RCC 7860 (cell line): ENCODE measurements at regions not wholly inside any gene's neighbourhood (a gene's known extent, or its start where the extent isn't known, plus 50 kb on each side); places are given as distances from the start of the nearest gene placed in this dataset.
"Not testable (repeated sequence)": the region's sequence is repeated elsewhere in the genome, so short reads cannot be mapped to it uniquely, and the experiment has no call there.

Experiments
- DNase-seq: peaks from one replicate; pipeline ENCODE4 v3.0.0-alpha.2; 2015; ENCODE audit warnings: low spot score
- FAIRE-seq: peaks from 2 replicates; lab custom pipeline; 2012; peaks lifted over from hg19 to GRCh38; lab: Jason Lieb, UNC

DNA sequence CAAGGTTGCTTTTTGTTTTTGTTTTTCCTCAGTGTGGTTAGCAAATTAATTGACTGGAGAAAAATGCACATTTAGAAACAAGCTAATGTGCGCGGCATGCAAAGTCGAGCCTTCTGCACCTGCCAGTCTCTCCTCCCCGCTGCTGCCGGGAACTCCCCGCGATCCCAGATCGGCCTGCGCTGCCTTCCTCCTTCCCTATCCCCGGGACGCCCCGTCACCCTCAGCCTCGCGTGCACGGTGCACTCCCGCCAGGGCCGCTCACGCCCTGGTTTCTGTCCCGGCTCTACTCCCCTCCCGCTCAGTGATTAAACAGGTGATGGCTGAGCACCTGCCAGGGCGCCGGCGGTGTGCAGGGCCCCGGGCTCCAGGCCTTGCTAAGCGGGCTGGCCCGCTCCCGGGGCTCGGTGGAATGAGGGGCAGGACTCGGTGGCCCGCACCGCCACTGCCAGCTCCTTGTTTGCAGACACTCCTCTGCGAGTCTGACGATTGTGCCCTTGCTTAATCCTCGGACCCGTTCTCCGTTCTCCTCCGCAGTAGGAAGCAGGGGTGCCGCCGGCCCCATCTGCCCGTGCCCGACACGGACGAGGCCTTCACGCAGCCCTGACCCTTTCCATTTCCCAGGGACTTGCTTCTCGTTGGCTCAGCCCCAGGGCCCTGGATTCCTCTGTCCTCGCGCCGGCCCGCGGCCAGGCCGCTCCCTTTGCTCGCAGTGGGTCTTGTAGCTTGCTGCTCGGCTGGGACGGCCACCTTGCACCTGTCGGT lies 143.4 kb downstream of the TRIML1 start:
- no peak for DNase-seq
- no peak for FAIRE-seq

DNA sequence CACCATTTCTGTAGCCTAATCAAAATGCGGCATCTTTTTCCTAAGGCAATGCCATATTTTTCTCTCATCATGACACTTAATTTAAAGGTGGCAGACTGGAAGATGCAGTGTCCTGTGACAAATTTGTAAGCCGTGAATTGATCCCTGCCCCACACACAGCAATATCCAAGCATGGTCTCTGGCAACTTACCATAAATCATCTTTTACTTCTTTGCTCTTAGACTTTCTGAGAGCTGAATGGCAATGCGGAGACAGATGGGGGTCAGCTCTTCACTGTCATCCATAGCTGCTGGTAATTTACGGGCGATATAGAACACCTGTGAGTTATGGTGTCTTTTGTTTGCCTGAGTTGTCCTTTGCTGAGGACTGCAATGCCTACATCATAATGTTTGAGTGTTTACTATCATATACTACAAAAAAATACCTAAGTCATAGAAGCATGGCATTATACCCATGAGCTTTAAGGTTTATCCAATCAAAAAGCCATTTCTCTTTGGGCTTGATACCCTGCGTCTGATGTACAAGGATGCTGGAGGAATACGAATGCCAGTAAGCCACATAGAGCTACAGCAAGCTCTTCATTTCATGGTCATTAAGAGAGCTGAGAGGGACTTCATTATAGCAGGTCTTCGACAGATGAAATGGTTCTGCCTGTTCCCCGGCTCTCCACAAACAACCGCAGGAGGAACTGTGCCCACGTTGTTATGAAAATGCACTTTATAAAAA lies 148.1 kb downstream of the TRIML1 start:
- FAIRE-seq (no peak), DNase-seq (no peak)

DNA sequence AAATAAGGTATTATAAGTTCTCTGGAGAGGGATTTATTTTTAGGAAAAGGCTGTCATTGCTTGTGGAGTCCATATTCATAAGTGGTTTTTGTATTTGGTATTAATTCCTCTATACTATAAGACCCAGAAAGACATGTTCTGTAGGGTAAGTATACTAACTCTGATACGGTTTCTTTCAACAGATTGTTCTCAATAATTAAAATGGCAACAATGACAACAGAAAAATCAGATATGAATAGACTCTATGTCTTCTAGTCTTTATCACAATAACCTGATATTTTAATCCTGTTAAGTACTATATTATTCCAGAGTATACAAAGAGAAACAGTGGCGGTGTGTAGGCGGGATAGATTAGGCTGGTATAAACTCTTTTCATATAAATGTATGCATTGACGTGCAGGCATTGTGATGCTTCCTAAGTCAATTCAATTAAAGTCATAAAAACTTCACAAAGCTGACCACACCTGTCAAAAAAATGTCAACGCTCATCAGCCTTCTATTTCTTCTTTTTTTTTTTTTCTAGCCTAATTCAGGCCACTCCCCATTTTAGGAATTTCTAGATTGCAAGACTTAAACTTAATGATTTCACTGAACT lies 150.4 kb downstream of the TRIML1 start:
- FAIRE-seq (no peak), DNase-seq (no peak)

DNA sequence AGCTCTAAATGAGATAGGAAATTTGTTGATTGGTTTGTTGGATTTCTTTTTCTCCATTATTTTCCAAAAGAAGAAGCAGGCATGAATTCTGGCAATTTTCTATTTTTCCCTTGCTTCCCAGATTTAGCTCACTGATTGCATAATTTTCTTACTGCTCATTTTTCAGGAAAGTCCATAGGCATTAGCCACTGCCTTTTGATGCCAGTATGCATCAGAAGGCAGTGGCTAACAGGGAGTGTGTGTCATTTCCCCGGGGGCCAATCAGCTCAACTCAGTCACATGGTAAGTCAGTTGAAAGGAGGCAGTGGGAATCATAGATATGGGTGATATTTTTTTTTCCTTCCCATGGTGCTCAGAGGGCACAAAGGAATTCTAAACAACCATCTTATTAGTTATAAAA lies 156.7 kb downstream of the TRIML1 start:
- DNase-seq: no peak
- FAIRE-seq: no peak

DNA sequence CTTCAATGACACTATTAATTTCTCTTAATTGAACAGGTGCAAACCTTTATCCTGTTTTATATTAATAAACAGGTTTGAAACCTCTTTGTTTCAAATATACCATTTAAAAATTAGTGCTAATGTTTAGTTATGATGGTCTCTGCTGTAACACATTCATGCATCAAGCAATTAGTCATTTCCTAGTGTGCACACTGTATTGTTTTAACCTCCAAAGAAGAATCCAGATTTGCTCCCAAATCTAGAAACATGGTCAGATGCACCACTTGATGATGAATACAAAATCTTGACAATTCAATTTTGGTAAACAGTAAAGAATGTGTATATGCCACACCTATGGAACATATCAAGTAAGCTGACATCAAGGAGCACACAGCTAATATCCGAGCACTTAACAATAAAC lies 157.1 kb downstream of the TRIML1 start:
- DNase-seq (no peak), FAIRE-seq (no peak)

DNA sequence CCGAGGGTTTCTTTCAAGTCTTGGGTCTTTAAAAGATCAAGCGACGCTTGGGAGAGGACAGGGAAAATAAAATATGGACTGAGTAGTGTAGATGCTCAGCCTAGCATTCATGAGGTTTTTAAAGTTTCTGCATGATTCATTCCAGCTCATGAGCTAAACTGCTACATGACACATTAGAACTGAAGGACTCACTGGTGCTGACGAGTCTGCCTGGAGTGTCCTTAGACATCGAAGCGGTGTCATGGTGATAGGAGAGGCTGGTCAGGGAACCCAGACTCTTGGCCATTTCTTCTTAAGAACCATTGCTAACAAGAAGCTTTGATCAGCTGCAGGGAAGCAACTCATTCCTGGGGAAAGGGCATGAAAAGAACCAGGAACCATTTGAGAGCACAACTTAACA lies 158.6 kb downstream of the TRIML1 start:
- DNase-seq: peak; percentile 36
- FAIRE-seq: no peak

DNA sequence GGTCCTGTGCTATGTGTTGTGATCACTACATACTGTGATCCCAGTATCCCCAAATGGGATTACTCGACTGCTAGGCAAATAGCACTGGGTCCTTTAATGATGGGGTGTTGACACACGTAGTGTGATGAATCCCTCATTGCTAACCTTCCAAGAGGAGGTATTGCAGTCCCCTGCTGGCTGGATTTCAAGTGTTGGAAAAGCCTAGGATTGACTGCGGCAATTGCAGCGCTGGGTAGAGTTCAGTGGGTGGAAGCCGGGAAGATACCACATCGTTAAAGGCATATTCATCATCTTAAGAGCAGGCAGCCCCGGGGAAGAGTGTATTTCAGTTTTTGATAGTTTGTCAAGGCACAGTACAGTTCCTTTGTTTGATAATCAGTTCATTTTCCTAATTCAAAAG lies 159.9 kb downstream of the TRIML1 start:
- FAIRE-seq (no peak), DNase-seq (no peak)

DNA sequence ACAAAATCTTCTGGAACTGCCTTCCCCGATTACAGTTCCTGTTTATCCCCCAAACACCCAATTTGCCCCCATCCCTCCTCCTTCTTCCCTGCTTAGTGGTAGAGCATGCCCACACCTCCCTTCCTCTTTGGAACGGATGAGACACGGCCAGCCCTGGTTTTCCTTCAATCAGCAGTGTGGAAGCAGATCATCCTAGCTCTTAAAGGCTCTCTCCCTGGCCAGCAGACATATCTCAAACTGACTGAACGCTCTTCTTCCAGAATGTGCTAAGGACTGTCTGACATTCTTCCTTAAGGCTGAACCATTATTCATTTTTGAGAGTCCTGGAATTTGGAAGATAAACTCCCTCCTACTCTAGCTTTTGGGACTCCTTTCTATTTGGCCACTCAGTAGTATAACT lies 161.1 kb downstream of the TRIML1 start:
- no peak for DNase-seq
- FAIRE-seq: no peak

DNA sequence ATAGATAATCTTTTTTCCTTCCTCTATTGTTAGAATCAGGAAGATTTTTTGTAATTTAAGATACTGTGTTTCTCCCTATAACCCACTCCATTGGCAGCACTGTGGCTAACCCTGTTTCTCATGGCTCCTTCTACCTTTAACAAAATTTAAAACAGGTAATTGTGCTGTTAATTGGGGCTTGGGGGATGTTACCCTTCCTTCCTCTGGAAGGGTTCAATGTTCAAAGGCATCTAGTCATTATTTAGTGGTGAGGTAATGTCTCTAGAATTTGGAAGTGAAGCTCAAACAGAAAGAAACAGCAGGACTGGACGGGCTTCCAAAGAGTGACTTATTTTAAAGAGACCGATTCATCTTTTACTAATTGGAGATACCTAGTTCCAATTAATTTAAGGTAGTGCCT lies 166.4 kb downstream of the TRIML1 start:
- FAIRE-seq: no peak
- DNase-seq: no peak

DNA sequence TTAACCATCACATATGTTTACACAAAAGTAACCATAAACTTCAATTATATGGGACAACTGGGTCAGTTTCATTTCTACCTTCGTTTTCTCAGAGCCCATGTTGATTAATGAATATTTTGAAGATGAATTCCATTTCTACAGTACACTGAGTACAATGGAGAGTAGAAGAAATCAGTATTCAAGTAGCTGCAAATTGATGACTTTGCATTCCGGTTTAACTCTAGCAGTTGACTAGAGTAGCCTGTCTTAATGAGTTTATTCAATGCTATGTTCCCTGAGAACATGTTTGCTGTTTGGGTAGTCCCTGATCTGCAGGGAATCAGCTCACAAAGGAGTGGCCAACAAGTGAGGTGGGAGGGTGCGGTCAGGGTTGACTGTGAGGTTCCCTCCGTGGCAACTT lies 168.3 kb downstream of the TRIML1 start:
- no peak for FAIRE-seq
- no peak for DNase-seq

DNA sequence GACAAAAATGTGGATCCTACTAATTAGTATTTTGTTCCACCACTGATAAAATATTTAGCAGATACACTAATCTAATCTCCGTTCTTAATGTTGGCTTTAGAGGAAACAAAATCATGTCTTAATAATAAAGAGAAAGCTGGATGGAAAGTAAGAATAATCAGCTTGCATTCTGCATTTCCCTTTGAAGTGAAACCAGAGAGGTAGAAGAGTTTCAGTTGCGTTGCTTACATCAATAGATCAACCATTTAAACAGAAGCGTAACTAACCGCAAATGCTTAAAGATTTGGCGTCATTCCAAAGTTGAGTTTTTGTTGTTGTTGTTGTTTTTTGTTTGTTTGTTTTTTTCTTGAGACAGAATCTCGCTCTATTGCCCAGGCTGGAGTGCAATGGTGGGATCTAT lies 168.9 kb downstream of the TRIML1 start:
- no peak for DNase-seq
- no peak for FAIRE-seq

DNA sequence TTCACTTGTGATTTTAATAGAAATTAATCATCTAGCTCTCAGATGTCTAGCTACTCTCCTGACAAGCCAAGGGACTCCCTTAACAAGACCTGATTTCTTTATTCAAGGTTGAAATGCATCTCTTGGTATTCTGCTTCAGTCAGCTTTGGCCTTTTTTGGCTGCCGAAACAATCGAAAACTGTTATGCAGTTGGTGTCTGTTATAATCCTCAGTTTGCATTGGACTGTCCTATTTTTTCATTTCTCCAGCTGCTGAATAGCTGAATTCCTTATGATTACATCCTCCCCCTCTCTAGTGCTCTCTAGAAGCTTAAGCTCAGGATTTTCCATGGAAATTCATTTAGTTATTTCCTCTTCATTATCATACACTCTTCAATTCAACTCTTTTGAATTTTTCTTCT lies 177.2 kb downstream of the TRIML1 start:
- no peak for DNase-seq
- no peak for FAIRE-seq

DNA sequence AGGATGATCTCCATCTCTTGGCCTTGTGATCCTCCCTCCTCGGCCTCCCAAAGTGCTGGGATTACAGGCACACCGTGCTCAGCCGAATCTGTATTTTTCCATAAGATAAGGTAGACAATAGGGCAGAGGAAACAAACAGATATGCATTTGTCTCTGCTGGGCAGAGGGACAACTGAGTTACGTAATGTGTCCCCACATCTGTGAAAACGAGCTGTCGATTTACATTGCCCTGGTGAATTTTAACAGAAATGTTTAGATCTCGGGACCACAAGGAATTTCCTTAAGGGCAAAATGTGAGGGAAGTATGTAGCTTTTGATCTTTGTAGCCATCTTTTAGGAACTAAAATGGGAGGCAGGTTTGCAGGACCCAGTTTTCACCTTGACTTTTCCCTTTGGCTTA lies 189.7 kb downstream of the TRIML1 start:
- DNase-seq (no peak), FAIRE-seq (no peak)

DNA sequence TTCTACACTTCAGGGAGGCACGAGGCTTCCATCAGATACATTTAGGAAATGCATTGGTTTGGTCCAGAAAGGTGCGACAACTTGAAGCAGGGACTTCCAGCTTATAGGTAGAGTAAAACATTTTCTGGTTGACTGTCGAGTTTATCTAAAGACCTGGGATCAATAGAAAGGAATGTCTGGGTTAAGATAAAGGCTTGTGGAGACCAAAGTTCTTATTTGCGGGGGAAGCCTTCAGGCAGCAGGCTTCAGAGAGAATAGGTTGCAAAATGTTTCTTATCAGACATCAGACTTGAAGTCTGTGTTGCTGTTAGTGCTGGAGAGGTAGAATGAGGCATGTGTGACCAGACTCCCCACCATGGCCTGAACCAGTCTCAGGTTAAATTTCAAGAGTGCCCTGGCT lies 190.3 kb downstream of the TRIML1 start:
- DNase-seq (no peak), FAIRE-seq (no peak)

DNA sequence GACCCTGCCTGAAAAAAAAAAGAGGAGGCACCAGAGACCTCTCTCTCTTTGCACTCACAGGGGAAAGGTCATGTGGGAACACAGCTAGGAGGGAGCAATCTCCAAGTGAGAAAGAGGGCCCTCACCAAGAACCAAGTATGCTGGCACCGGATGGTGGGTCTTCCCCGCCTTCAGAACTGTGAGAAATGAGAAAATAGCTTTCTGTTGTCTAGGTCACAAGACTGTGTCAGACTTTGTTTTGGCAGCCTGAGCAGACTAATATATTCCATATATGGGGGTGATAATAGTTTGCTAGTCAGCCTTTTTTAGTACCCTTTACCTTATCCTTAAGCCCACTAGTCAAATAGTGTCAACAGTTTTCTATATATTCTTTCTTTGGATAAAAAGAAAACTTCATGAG lies 193.0 kb downstream of the TRIML1 start:
- DNase-seq (no peak), FAIRE-seq (no peak)

DNA sequence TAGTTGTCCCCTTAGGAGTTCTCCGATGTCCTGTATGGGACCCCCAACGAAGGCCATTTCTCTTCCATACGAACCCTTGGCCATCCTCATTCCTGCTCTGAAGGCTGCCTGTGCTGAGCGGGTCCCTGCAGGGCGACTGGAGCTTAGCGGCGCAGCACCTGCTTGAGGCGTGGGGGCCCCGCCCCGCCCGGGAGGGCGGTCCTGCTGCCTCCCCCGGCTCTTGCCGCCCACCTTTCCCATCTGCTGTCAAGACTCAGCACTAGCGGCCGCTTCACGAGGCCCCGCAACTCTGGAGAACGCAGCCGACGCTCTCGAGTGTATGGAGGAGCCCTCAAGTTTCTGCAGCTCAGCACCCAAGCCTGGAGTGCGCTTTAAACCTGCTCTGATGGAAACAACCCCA lies 197.7 kb downstream of the TRIML1 start:
- FAIRE-seq: no peak

DNA sequence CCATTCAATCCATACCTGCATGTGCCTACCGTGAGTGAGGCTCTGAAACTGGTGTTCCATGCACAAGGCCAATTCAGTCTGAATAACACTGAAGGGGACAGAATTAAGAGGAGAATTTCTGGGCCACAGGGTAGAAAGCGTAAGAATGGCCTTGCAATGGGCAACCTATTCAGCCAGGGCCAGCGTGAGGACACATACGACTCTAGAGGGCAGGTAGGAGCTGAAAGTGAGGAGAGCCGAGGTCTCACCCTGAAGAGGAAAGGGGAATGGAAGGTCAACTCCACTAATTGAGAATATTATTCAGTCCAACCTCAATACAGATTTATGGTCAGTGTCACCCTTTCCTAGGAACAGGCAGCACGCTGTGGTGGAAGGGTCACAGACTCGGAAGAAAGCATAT lies 202.2 kb downstream of the TRIML1 start:
- no peak for DNase-seq
- no peak for FAIRE-seq

More for the DNA sequence above, 197.7 kb downstream of the TRIML1 start:
- DNase-seq: no peak

DNA sequence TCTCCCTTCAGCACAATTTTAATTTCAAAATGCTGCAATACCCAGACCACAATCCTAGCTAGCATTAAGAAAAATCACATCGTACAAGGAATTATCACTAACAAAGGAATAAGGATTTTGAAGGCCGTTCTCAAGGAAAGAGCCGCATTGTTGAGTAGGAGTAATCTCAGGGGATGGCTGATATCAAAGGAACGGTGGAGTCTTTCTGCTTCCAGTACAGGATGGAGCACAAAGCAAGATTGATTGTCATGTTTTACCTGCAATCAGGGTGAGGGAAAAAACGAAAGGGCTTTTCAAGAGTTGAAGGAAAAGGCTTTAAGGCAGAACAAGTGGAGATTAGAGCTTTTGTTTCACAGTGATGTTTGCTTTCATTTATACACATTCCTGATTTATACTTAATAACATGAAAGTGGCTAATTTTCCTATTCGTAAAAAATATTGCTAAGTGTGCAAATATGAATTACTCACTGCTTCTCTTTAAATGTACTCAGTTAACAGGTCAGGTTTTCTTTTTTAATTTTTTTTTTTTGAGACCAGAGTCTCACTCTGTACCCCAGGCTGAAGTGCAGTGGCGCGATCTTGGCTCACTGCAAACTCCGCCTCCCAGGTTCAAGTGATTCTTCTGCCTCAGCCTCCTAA lies 207.0 kb downstream of the TRIML1 start:
- FAIRE-seq (no peak), DNase-seq (no peak)

DNA sequence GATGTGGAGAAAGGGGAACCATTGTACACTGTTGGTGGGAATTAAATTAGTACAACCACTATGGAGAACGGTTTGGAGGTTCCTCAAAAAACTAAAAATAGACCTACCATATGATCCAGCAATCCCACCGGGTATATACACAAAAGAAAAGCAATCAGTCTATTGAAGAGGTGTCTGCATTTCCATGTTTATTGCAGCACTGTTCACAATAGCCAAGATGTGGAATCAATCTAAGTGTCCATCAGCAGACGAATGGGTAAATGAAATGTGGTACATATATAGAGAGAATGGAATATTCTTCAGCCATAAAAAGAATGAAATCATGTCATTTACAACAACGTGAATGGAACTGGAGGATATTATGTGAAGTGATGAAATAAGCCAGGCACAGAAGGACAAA lies 208.1 kb downstream of the TRIML1 start:
- no peak for FAIRE-seq
- DNase-seq: no peak

DNA sequence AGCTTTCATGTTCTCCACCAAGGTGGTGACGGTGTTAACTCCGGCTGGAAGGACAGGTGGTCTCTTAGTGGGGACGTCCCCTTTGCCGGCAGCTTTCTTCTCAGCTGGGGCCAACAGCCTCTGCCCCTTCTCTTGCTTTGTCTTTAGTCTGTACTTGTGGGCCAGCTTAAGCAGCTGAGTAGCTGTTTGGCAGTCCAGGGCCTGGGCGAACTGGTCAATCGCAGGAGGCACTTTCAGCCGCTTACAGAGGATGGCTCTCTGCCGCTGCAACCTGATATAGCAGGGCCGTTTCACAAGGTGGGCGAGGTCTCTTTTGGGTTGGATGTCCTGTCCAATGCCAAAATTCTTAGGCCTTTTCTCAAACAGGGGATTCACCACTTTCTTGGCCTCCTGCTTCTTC lies 210.3 kb downstream of the TRIML1 start:
- not testable (repeated sequence) for DNase-seq, FAIRE-seq

DNA sequence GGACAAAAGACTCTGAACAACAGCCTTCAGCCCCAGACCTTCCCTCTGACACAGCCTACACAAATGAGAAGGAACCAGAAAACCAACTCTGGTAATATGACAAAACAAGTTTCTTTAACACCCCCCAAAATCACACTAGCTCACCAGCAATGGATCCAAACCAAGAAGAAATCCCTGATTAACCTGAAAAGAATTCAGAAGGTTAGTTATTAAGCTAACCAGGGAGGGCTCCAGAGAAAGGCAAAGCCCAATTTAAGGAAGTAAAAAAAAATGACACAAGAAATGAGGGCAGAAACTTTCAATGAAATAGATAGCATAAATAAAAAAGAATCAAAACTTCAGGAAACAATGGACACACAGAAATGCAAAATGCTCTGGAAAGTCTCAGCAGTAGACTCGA lies 224.0 kb downstream of the TRIML1 start:
- DNase-seq: no peak
- FAIRE-seq: no peak

DNA sequence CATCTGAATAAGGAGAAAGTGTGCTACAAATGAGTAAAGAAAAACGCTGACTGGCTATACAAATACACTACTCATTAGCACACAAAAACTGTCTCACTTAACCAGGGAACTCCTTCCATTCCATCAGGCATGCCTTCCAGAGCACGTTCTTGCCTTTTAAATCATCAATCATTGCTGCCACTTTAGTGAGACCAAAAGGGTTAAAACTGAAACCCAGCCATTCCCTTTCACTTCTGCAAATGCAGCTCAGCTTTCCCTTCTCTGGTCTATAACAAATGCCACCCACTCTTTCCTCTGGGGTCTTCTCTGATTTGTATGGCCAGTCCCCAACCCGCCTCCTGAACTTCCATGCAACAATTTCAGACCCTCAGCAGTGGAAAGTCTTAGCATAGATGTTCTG lies 231.5 kb downstream of the TRIML1 start:
- DNase-seq (no peak), FAIRE-seq (no peak)
